Right cardiac atrium (tissue), 5 donors: ENCODE measurements at regions not wholly inside any gene's neighbourhood (a gene's known extent, or its start where the extent isn't known, plus 50 kb on each side); places are given as distances from the start of the nearest gene placed in this dataset.
"Not testable (repeated sequence)": the region's sequence is repeated elsewhere in the genome, so short reads cannot be mapped to it uniquely, and the experiment has no call there.

Experiments used
- ATAC-seq, 2 donors: fragments of 200-7000 bp; cut with Tn5 transposase; one replicate each; pipeline versions ENCODE4 v1.8.0 to v1.9.1; 2020; ENCODE audit warnings: moderate library complexity in 2 of 2, mild to moderate bottlenecking in 1 of 2
- DNase-seq, 3 donors: peaks; one replicate each; pipeline ENCODE4 v3.0.0-alpha.2; 2020
- H3K27ac ChIP-seq: one replicate; pipeline ENCODE4 v1.5.1; 2013; ENCODE audit warnings: mild to moderate bottlenecking, low read length, control low read depth, moderate library complexity
- H3K27me3 ChIP-seq: one replicate; pipeline ENCODE4 v1.6.1; 2013; ENCODE audit not compliant: control insufficient read depth, insufficient read depth
- H3K4me1 ChIP-seq: one replicate; pipeline ENCODE4 v1.6.1; 2013; ENCODE audit warnings: low read length; ENCODE audit not compliant: control insufficient read depth, insufficient read depth
- H3K4me3 ChIP-seq: one replicate; pipeline ENCODE4 v1.5.1; 2013; ENCODE audit warnings: low read length, control low read depth
- H3K9me3 ChIP-seq: one replicate; pipeline ENCODE4 v1.6.1; 2013; ENCODE audit warnings: low read length; ENCODE audit not compliant: control insufficient read depth
- WGBS: extraction: QIAGEN DNeasy Blood & Tissue Kit; methylation state at CpG from one replicate; pipeline ENCODE4 v1.1.7; 2013; 5-methylcytosine and 5-hydroxymethylcytosine counted together
- intact Hi-C, 4 donors: fragments of 100-400 bp; cut with DNase I; formaldehyde crosslinking; loops; one replicate each; pipeline versions ENCODE4 v1.11.0 to v1.14.0; 2022 to 2023
- donor health status: healthy with polysubstance abuse.
- donor health status: DM: no; HTN: yes; CAD: no.
- donor health status: DM: no; HTN: no; CAD: no.
- donor health status: DM: no; HTN: yes; CAD: no; lungs with severe emphysema.
- donor health status: DM: yes; HTN: yes; CAD: no.

DNA sequence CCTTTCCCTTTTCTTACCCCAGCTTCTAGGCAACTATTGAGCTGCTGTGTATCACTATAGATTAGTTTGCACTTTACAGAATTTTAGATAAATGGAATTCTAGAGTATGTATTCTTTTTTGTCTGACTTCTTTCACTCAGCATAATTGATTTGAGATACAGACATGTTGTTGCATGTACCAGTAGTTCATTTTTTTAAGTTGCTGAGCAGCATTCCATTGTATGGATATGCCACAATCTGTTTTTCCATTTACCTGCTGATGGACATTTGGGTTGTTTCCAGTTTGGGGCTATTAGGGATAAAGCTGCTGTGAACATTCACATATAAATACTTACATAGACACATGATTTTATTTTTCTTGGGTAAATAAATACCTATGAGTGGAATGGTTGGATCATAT lies 135.7 kb downstream of the IGF1 start:
- H3K27me3 ChIP-seq: no peaks in the 10 kb centered on the region
- ATAC-seq (no peak), DNase-seq (no peak)
- intact Hi-C loops: no loop called here
- no peak overlapping the region for H3K4me3 ChIP-seq
- no peaks in the 10 kb centered on the region for H3K4me1 ChIP-seq
- H3K27ac ChIP-seq: no peak overlapping the region
- H3K9me3 ChIP-seq: no peaks in the 10 kb centered on the region

DNA sequence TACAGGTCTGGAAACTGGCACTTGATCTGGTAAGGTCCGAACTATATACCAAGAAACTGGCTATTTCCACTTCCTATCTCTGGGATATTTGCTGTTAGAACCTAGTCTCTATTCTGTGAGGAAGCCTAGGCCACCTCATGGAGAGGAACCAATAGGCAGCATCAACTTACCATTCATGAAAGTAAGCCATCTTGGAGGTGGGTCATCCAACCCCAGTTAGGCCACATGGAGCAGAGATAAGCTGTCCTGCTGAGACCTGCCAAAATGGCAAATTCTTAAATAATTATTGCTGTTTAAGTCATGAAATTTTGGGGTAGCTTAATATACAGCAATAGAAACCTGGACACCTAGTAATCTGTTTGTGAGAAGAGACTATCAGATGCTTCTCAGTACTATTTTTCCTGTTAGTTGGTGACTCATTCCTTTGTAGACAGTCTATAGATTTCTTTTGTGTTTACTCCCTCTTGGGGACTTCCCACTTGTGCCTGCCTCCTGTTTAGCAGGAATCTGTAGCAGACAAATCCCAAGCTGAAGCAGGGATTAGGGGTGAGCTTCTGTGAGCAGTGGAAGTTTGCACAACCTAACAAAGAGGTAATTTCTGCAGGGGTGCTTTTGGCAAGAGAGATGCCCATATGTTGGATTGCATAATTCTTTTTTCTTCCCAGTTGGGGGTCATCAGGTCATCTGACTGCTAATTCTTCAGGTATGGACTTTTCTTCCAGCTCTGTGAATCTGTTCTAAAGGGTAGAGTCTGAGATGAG lies 136.8 kb downstream of the IGF1 start:
- WGBS: 88% methylated on average over 1 of the region's 1 CpG
- H3K4me3 ChIP-seq: no peak overlapping the region
- intact Hi-C loops: no loop called here

DNA sequence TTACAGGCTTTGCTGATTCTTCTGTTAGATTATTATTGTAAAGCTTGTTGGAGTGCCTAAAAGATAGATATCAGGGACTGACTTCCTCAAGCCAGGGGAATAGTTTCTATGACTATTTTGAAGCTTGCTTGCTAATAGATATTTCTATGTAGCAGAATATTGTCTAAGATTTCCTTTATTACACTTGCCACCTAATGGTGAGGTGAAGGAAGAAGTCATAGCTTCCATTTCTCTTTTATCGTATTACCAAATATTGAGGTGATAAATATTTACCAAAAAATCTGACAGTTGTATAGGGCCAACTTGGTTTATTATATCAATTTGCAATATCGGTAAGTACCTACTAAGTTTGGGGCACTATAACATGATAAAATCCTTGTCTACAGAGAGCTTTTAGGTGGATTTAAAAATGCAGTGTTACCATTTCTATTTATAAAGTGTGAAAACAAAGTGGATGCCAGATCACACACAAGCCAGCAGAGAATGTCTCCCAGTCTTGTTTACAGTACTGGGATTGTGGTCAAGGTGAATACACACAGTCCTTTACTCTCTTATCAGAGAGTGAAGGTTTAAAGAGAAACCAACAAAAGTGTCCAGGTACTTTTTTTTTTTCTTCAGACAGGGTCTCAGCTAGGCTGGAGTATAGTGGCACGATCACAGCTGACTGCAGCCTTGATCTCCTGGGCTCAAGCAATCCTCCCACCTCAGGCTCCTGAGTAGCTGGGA lies 137.9 kb downstream of the IGF1 start:
- H3K4me3 ChIP-seq: no peak overlapping the region
- H3K27ac ChIP-seq: no peak overlapping the region
- ATAC-seq: peak; percentile 84 to 87
- 75% methylated on average over 3 of the region's 3 CpGs for WGBS
- intact Hi-C loops: no loop called here
- H3K27me3 ChIP-seq: no peaks in the 10 kb centered on the region
- no peaks in the 10 kb centered on the region for H3K9me3 ChIP-seq
- no peak for DNase-seq
- H3K4me1 ChIP-seq: no peaks in the 10 kb centered on the region

More for the DNA sequence above, 136.8 kb downstream of the IGF1 start:
- no peaks in the 10 kb centered on the region for H3K27me3 ChIP-seq
- no peaks in the 10 kb centered on the region for H3K9me3 ChIP-seq
- ATAC-seq (no peak), DNase-seq (no peak)
- H3K27ac ChIP-seq: no peak overlapping the region
- H3K4me1 ChIP-seq: no peaks in the 10 kb centered on the region

DNA sequence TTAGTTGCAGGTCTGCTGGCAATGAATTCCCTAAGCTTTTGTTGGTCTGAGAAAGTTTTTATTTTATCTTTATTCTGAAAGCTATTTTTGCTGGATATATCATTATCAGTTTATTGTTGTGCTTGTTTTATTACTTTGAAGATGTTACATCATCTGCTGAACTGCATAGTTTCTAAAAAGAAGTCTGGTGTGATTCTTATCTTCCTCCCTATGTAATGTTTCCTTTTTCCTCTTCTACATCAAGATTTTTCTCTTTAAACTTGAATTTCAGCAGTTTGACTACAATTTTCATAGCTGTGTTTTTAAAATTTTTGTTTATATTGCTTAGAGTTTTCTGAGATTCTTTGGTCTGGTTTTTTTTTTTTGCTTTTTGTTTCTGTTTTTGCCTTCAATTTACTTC lies 137.1 kb upstream of the PMCH start:
- no peaks in the 10 kb centered on the region for H3K4me1 ChIP-seq
- ATAC-seq (no peak), DNase-seq (no peak)
- intact Hi-C loops: no loop called here
- no peaks in the 10 kb centered on the region for H3K9me3 ChIP-seq
- H3K27ac ChIP-seq: no peak overlapping the region
- H3K4me3 ChIP-seq: no peak overlapping the region
- no peaks in the 10 kb centered on the region for H3K27me3 ChIP-seq

DNA sequence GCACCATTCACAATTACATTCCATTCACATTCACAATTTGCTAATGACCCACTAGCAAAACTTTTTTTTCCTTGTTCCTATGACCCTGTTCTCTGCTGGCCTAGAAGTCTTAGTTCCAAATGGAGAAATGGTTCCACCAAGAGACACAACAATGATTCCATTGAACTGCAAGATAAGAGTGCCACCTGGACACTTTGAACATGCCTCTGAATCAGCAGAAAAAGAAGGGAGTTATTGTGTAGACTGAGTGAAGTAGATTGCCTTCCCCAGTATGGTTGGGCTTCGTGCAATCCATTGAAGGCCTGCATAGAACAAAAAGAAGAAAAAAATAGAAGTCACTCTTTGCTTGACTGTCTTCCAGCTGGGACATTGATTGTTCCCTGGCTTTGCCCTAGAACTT lies 133.8 kb upstream of the PMCH start:
- intact Hi-C loops: no loop called here
- no peaks in the 10 kb centered on the region for H3K4me1 ChIP-seq
- H3K9me3 ChIP-seq: no peaks in the 10 kb centered on the region
- no peaks in the 10 kb centered on the region for H3K27me3 ChIP-seq
- no peak overlapping the region for H3K27ac ChIP-seq
- WGBS: 71% methylated on average over 1 of the region's 1 CpG
- ATAC-seq (no peak), DNase-seq (no peak)
- H3K4me3 ChIP-seq: no peak overlapping the region

DNA sequence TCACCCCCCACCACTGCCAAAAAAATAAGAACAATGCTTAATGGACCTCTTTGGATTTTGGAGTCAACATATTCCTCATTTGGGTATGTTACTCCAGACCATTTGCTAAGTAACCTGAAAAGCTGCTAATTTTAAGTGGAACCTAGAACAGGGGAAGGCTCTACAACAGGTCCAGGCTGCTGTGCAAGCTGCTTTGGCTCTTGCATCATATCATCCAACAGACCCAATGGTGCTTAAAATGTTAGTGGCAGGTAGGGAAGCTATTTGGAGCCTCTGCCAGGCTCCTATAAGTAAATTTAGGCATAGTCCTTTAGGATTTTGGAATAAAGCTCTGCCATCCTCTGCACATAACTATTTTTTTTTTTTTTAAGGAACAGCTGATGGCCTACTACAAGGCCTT lies 132.2 kb upstream of the PMCH start:
- no peaks in the 10 kb centered on the region for H3K9me3 ChIP-seq
- no peak overlapping the region for H3K27ac ChIP-seq
- ATAC-seq (no peak), DNase-seq (no peak)
- no peak overlapping the region for H3K4me3 ChIP-seq
- H3K4me1 ChIP-seq: no peaks in the 10 kb centered on the region
- H3K27me3 ChIP-seq: no peaks in the 10 kb centered on the region
- intact Hi-C loops: no loop called here

DNA sequence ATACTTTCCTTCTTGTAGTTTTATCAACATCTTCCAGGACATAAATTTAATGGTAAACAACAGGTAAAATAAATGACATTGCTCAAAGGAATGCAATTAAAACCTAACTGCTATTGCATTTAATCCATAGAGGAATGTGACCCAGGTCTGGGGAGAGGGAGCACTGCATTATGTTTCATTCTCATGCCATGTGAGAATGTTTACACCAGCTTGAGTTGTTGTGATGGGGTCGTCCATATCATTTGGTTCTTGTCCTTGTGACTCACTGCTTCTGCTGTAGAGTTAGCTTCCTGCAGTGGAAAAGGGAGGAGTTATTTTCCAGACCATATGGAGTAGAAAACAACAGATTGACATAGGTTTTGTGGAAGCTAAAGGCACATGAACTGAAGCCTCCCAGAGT lies 129.3 kb upstream of the PMCH start:
- no peaks in the 10 kb centered on the region for H3K27me3 ChIP-seq
- WGBS: 19% methylated on average over 1 of the region's 1 CpG
- H3K27ac ChIP-seq: no peak overlapping the region
- H3K4me1 ChIP-seq: no peaks in the 10 kb centered on the region
- ATAC-seq: no peak
- no peak overlapping the region for H3K4me3 ChIP-seq
- intact Hi-C loops: no loop called here
- no peak for DNase-seq
- H3K9me3 ChIP-seq: no peaks in the 10 kb centered on the region

DNA sequence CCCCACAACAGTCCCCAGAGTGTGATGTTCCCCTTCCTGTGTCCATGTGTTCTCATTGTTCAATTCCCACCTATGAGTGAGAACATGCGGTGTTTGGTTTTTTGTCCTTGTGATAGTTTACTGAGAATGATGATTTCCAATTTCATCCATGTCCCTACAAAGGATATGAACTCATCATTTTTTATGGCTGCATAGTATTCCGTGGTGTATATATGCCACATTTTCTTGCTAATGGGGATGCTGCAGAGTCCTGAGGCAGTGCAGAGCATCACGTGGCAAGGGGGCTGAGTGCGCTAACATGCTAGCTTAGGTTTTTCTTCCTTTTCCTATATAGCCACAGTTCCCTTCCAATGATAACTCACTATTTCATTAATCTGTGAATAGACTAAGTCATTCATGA lies 127.5 kb upstream of the PMCH start:
- H3K4me3 ChIP-seq, H3K27me3 ChIP-seq, H3K27ac ChIP-seq, H3K4me1 ChIP-seq, intact Hi-C loops, ATAC-seq, H3K9me3 ChIP-seq, DNase-seq: not testable (repeated sequence)
- WGBS: 89% methylated on average over 3 of the region's 4 CpGs

DNA sequence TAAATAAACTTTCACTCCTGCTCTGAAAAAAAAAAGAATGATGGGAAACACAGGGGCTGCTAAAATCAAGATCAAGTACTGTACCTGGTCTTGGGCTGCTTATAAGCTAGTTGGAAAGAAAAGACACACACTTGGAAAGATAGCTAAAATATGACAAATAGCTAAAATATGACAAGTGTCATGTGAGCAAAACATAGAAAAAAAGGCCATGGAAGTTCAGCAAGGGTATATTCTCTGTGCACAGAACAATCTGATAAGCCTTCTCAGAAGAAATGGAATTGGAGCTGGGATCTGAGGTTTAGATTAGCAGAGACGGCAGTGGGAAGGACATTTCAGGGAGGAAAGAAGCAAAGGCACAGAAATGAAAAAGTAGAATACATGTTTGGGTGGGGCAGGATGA lies 126.2 kb upstream of the PMCH start:
- WGBS: 60% methylated on average over 1 of the region's 1 CpG
- Histone ChIP-seq H3K4me3 (no peak overlapping the region), H3K4me1 (no peaks in the 10 kb centered on the region), H3K27ac (no peak overlapping the region), H3K27me3 (no peaks in the 10 kb centered on the region), H3K9me3 (no peaks in the 10 kb centered on the region)
- ATAC-seq: no peak
- DNase-seq: no peak
- intact Hi-C loops: no loop called here

DNA sequence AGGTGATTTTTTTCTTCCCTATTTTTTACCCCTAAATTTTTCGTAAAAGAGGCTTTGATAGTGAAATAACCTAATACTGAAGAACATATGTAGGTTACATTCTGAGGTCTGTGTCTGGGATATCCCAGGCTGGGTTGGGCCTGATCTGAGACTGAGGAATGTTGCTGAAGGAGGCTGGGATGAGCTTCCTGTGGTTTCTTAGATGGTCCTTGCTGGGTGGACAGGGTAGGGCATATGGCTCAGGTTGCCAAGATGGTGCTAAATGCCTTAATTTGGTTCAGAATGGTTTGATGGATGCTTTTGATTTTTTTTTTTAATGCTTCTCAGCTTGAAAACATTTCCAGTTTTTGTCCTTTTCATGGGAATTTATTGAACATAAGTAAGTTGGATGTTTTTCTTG lies 124.6 kb upstream of the PMCH start:
- intact Hi-C loops: no loop called here
- DNase-seq: no peak
- Histone ChIP-seq H3K27ac (no peak overlapping the region), H3K4me3 (no peak overlapping the region), H3K4me1 (no peaks in the 10 kb centered on the region), H3K27me3 (no peaks in the 10 kb centered on the region), H3K9me3 (no peaks in the 10 kb centered on the region)
- ATAC-seq: no peak
- 84% methylated on average over 1 of the region's 1 CpG for WGBS

DNA sequence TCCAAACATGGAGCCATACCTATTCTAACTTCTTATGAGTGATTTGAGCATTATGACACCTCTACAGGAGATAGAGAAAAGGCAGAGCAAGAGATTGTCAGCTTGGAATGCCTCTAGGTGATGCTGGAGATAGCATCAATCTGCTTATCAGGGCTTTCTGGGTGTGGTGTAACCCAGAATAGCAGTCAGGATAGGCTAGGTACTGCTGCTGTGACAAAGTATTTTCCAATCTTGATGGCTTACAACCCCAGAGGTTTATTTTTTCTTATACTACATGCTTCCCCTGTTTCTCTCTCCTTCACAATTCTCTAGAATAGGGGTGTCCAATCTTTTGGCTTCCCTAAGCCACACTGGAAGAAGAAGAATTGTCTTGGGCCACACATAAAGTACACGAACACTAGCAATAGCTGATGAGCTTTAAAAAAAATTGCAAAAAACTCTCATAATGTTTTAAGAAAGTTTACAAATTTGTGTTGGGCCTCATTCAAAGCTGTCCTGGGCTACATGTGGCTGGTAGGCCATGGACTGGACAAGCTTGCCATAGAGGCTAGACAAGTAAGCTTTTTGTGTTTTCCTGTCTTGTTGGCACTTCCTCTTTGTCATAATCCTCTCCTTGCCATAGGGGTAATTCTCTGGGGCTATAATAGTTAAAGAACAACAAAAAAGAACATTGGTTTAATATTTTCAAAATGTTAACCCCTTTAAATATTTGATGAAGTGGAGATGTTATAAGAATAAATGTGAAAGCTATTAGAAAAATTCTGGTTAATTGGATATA lies 123.9 kb upstream of the PMCH start:
- H3K4me1 ChIP-seq: no peaks in the 10 kb centered on the region
- H3K27me3 ChIP-seq: no peaks in the 10 kb centered on the region
- WGBS: 93% methylated on average over 1 of the region's 1 CpG
- no peak overlapping the region for H3K27ac ChIP-seq
- DNase-seq: no peak
- no peak for ATAC-seq
- no peaks in the 10 kb centered on the region for H3K9me3 ChIP-seq
- intact Hi-C loops: no loop called here
- no peak overlapping the region for H3K4me3 ChIP-seq
